MCF 10A (cell line): ENCODE measurements at regions not wholly inside any gene's neighbourhood (a gene's known extent, or its start where the extent isn't known, plus 50 kb on each side); places are given as distances from the start of the nearest gene placed in this dataset.

Experiments
- BruUV-seq: library from RNA; stranded (reverse); fragments of 400-500 nt; replicated peaks from 2 replicates; lab custom pipeline; 2021; lab: Mats Ljungman, UMichigan
- CTCF ChIA-PET: fragments of 300-600 bp; sonication (Branson Sonifier 250); formaldehyde crosslinking; extraction: SDS; loops from one replicate; lab custom pipeline; 2021; ENCODE audit warnings: antibody characterized with exemption, inconsistent platforms; lab: Yijun Ruan, JAX
- POLR2A ChIA-PET: fragments of 300-600, 350-650 bp; sonication (Branson Sonifier 250); formaldehyde crosslinking; extraction: SDS; loops from one replicate; lab custom pipeline; 2020; ENCODE audit warnings: antibody characterized with exemption, inconsistent platforms; lab: Yijun Ruan, JAX
- DNase-seq: peaks from one replicate; pipeline ENCODE4 v3.0.0-alpha.2; 2018; ENCODE audit not compliant: unreplicated experiment
- H3K27ac Mint-ChIP-seq: one replicate; pipeline ENCODE4 v1.8.0; 2022; ENCODE audit warnings: mild to moderate bottlenecking, low read depth, mixed read lengths; ENCODE audit not compliant: unreplicated experiment
- H3K27me3 Mint-ChIP-seq: one replicate; pipeline ENCODE4 v1.8.0; 2022; ENCODE audit warnings: mixed read lengths; ENCODE audit not compliant: insufficient read depth, unreplicated experiment
- H3K36me3 Mint-ChIP-seq: one replicate; pipeline ENCODE4 v1.8.0; 2022; ENCODE audit warnings: mild to moderate bottlenecking, moderate library complexity, mixed read lengths; ENCODE audit not compliant: insufficient read depth, unreplicated experiment
- H3K4me1 Mint-ChIP-seq: one replicate; pipeline ENCODE4 v1.8.0; 2022; ENCODE audit warnings: mixed read lengths; ENCODE audit not compliant: insufficient read depth, unreplicated experiment
- H3K4me3 Mint-ChIP-seq: one replicate; pipeline ENCODE4 v1.8.0; 2022; ENCODE audit warnings: mild to moderate bottlenecking, moderate library complexity, mixed read lengths; ENCODE audit not compliant: unreplicated experiment
- H3K9me3 Mint-ChIP-seq: one replicate; pipeline ENCODE4 v1.8.0; 2022; ENCODE audit warnings: mixed read lengths; ENCODE audit not compliant: unreplicated experiment
- intact Hi-C: fragments of 100-400 bp; cut with micrococcal nuclease; formaldehyde crosslinking; loops from 2 replicates; pipeline ENCODE4 v1.14.1; 2022
- TF ChIP-seq, protein P1 (sequence below): fragments of 200-600 bp; IDR thresholded peaks from one replicate; pipeline ENCODE4 v1.8.0; 2022; ENCODE audit warnings: antibody characterized with exemption, mild to moderate bottlenecking; ENCODE audit not compliant: unreplicated experiment

DNA sequence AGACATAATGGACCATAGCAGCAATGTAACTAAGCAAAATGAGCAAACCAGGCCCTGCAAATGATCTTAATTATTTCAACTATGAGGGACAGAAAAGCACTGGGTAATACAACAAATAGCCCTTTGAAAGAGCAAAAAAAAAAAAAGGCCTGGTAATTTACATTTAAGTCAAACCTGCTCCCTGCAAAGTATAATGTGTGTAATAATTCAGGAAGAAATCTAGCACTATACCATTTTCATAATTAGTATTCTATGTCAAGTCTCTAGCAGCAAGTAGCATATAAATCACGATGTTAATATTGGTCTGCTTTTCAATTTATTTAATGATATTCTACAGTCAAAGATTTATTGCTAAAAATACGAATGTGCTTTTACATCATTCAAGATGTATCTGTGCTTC lies 489.6 kb downstream of the BMP2 start:
- Mint-ChIP-seq H3K4me3 (no peak overlapping the region), H3K36me3 (no peaks in the 10 kb centered on the region), H3K27ac (no peak overlapping the region), H3K4me1 (no peaks in the 10 kb centered on the region), H3K9me3 (no peaks in the 10 kb centered on the region), H3K27me3 (no peaks in the 10 kb centered on the region)
- ChIA-PET POLR2A (no interaction called here), CTCF (interaction anchor here (1.0 to 1.5 kb wide), 2 partner anchors 20 to 144 kb away, joined by 3 read pairs; no protein-coding TSS in a partner anchor)
- intact Hi-C loops = no loop called here
- no peak for DNase-seq
- TF ChIP-seq, protein P1, sequence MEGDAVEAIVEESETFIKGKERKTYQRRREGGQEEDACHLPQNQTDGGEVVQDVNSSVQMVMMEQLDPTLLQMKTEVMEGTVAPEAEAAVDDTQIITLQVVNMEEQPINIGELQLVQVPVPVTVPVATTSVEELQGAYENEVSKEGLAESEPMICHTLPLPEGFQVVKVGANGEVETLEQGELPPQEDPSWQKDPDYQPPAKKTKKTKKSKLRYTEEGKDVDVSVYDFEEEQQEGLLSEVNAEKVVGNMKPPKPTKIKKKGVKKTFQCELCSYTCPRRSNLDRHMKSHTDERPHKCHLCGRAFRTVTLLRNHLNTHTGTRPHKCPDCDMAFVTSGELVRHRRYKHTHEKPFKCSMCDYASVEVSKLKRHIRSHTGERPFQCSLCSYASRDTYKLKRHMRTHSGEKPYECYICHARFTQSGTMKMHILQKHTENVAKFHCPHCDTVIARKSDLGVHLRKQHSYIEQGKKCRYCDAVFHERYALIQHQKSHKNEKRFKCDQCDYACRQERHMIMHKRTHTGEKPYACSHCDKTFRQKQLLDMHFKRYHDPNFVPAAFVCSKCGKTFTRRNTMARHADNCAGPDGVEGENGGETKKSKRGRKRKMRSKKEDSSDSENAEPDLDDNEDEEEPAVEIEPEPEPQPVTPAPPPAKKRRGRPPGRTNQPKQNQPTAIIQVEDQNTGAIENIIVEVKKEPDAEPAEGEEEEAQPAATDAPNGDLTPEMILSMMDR = no peak
- no TSS peak for BruUV-seq

DNA sequence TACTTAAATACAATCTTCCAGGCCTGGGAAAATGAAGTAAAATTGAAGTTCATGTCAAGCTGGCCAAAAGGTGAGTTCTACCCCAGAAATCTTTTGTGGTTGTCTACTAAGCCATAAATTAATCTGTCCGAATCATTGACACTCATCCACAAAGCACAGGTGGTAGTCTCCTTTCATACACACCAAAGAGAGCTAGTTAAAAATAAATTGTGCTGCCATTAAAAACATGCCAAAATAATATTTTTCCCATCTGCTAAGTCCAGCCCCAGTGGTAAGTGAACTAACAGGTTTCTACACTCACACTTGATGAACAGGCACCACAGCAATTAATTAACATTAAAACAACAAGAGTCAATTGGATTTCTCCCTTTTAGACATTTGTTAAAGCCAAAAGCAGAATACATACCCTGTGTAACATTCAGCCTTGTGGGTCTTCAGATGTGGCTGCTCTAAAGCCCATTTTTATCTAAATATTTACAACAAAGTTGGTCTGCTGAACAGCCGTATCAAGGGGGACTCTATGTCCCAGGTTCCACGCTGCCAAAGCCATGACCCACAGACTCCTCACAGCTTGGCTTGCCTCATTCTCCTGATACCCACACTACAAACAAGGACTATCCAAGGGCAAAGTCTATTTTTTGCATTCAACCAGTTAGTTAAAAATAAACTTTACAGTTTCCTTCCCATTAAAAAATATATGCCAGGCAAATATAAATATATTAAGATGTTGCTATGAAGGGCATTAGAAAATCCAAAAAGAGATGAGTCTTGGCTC lies 490.4 kb downstream of the BMP2 start:
- TF ChIP-seq, protein P1 = no peak
- BruUV-seq = no TSS peak
- ChIA-PET POLR2A (no interaction called here), CTCF (interaction anchor here (0.7 to 1.5 kb wide), 4 partner anchors 21 to 675 kb away, joined by 3 read pairs; no protein-coding TSS in a partner anchor)
- Mint-ChIP-seq H3K27ac (no peak overlapping the region), H3K4me3 (no peak overlapping the region), H3K9me3 (no peaks in the 10 kb centered on the region), H3K4me1 (no peaks in the 10 kb centered on the region), H3K27me3 (no peaks in the 10 kb centered on the region), H3K36me3 (no peaks in the 10 kb centered on the region)
- intact Hi-C loops = no loop called here
- DNase-seq = no peak

DNA sequence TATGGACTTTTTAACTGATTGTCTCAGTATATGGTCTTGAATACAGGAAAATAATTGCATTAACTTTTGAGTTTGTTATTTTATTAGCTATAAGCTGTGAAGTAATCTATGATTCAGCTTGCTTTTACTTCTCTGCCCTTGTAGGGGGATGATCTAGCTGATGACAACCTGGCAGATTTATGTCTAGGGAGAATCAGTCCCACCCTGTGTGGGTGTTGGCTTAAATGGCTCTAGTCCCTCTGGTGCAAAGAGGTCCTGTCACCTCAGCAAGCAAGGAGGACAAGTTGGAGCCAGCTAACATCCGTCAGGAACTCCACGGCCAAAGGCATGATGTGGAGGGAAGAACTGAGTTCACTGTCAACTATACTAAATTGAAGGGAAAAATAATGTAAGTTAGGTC lies 495.3 kb downstream of the BMP2 start:
- H3K4me3 Mint-ChIP-seq = no peak overlapping the region
- TF ChIP-seq, protein P1 = no peak
- no TSS peak for BruUV-seq
- H3K9me3 Mint-ChIP-seq = no peaks in the 10 kb centered on the region
- peaks cover 7% of the 10 kb centered on the region for H3K4me1 Mint-ChIP-seq
- no peaks in the 10 kb centered on the region for H3K27me3 Mint-ChIP-seq
- H3K36me3 Mint-ChIP-seq = no peaks in the 10 kb centered on the region
- ChIA-PET CTCF (interaction anchor here (1.0 to 1.3 kb wide), 2 partner anchors 11 to 496 kb away, joined by 4 to 5 read pairs; no protein-coding TSS in a partner anchor), POLR2A (no interaction called here)
- no peak overlapping the region for H3K27ac Mint-ChIP-seq
- intact Hi-C loops = no loop called here
- DNase-seq = no peak

DNA sequence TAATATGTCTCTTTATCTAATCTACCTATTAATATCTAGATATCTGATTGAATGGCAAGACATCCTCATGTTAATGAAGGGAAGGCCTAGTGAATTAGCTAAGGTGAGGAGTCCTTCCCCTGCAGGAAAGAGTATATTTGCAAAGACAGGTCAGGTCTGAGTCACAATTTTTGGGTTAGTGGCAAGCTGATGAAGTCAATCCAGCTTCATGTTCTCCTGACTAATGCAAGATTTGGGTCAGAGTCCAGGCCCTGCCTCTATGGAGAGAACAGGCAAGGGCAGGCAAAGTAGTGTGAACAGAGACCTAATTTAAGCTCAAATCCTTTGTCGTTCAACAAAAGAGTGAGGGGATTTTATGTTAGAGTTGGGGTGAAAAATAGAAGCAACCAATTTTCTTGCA lies 496.7 kb downstream of the BMP2 start:
- TF ChIP-seq, protein P1 = no peak
- peak; percentile 6 for DNase-seq
- peak overlapping the region; percentile 16 for H3K27ac Mint-ChIP-seq
- CTCF ChIA-PET = interaction anchor here (0.8 to 2.1 kb wide), 5 partner anchors 10 to 499 kb away, joined by 3 to 10 read pairs (median 4); no protein-coding TSS in a partner anchor
- H3K4me3 Mint-ChIP-seq = no peak overlapping the region
- no peaks in the 10 kb centered on the region for H3K9me3 Mint-ChIP-seq
- H3K4me1 Mint-ChIP-seq = peaks cover 7% of the 10 kb centered on the region
- no peaks in the 10 kb centered on the region for H3K27me3 Mint-ChIP-seq
- POLR2A ChIA-PET = interaction anchor here (0.9 to 1.2 kb wide), 4 partner anchors 9 to 1141 kb away, joined by 3 read pairs; partner anchors contain the start of gene FERMT1
- BruUV-seq = no TSS peak
- no peaks in the 10 kb centered on the region for H3K36me3 Mint-ChIP-seq
- intact Hi-C loops = no loop called here
